MV-4-11 (cell line): ENCODE measurements at regions not wholly inside any gene's neighbourhood (a gene's known extent, or its start where the extent isn't known, plus 50 kb on each side); places are given as distances from the start of the nearest gene placed in this dataset.
"Not testable (repeated sequence)": the region's sequence is repeated elsewhere in the genome, so short reads cannot be mapped to it uniquely, and the experiment has no call there.

Experiments used
- DNase-seq: peaks from one replicate; lab custom pipeline; 2025; lab: John Stamatoyannopoulos, UW

GRCh38 chr1:222416001-222416791 lies 131.7 kb downstream of the HHIPL2 start:
- DNase-seq = no peak

GRCh38 chr1:222415441-222415840 lies 132.5 kb downstream of the HHIPL2 start:
- DNase-seq = no peak

GRCh38 chr1:222413991-222414549 lies 133.8 kb downstream of the HHIPL2 start:
- DNase-seq = no peak

GRCh38 chr1:222413436-222413835 lies 134.5 kb downstream of the HHIPL2 start:
- DNase-seq = no peak

GRCh38 chr1:222404710-222405109 lies 143.2 kb downstream of the HHIPL2 start:
- DNase-seq = peak; percentile 4

- no peak for DNase-seq
Measured at GRCh38 chr1:222399197-222399596, 148.7 kb downstream of the HHIPL2 start.

- DNase-seq = no peak
Measured at GRCh38 chr1:222394224-222394623, 153.7 kb downstream of the HHIPL2 start.

- DNase-seq = no peak
Measured at GRCh38 chr1:222392556-222392955, 155.3 kb downstream of the HHIPL2 start.

GRCh38 chr1:222390181-222390580 lies 157.7 kb downstream of the HHIPL2 start:
- no peak for DNase-seq

- DNase-seq = no peak
Measured at GRCh38 chr1:222387007-222387814, 160.7 kb downstream of the HHIPL2 start.

GRCh38 chr1:222385955-222386354 lies 161.9 kb downstream of the HHIPL2 start:
- DNase-seq = no peak

GRCh38 chr1:222385262-222385661 lies 162.6 kb downstream of the HHIPL2 start:
- DNase-seq = no peak

GRCh38 chr1:222384531-222384930 lies 163.4 kb downstream of the HHIPL2 start:
- DNase-seq = no peak

- no peak for DNase-seq
Measured at GRCh38 chr1:222382171-222382570, 165.7 kb downstream of the HHIPL2 start.

- no peak for DNase-seq
Measured at GRCh38 chr1:222377428-222378088, 170.3 kb downstream of the HHIPL2 start.

GRCh38 chr1:222376791-222377190 lies 171.1 kb downstream of the HHIPL2 start:
- not testable (repeated sequence) for DNase-seq

- no peak for DNase-seq
Measured at GRCh38 chr1:222375701-222376100, 172.2 kb downstream of the HHIPL2 start.

- no peak for DNase-seq
Measured at GRCh38 chr1:222373831-222374602, 173.9 kb downstream of the HHIPL2 start.

- DNase-seq = no peak
Measured at GRCh38 chr1:222373216-222373615, 174.7 kb downstream of the HHIPL2 start.

- DNase-seq = no peak
Measured at GRCh38 chr1:222372221-222372620, 175.7 kb downstream of the HHIPL2 start.

- no peak for DNase-seq
Measured at GRCh38 chr1:222370913-222371675, 176.8 kb downstream of the HHIPL2 start.
